ENCODE measurements at regions not wholly inside any gene's neighbourhood (a gene's known extent, or its start where the extent isn't known, plus 50 kb on each side); places are given as distances from the start of the nearest gene placed in this dataset.
"Not testable (repeated sequence)": the region's sequence is repeated elsewhere in the genome, so short reads cannot be mapped to it uniquely, and the experiment has no call there.

DNA sequence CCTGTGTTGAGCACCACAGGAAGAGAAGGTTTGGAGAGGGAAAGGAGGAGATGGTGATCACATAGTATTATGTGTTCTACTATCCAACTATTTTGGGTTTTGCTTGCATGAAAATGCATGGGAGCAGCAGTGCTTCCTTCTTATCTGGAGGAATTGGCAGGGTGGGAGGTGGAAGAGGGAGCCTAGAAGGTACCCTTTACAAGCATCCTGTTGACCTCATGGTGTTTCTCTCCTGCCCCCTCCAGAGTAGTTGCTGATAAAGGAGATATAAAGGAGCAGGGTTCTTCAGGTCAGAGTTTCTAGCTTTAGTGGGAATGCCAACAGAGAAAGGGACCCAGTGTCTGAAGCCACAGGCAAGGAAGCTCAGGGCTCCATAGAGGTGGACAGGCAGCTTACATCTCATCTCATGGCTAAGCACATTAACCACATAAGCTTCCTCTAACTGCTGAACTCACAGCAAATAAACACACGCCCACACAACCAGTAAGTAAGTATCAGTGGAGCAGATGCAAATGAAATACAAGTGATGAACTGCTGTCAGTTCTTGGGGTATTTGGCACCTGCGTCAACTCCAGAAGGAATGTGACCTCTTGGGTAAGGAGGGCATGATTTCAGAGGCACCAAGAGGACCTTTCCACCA is 174.2 kb upstream of the SLC38A2 start:
- no peak for DNase-seq

DNA sequence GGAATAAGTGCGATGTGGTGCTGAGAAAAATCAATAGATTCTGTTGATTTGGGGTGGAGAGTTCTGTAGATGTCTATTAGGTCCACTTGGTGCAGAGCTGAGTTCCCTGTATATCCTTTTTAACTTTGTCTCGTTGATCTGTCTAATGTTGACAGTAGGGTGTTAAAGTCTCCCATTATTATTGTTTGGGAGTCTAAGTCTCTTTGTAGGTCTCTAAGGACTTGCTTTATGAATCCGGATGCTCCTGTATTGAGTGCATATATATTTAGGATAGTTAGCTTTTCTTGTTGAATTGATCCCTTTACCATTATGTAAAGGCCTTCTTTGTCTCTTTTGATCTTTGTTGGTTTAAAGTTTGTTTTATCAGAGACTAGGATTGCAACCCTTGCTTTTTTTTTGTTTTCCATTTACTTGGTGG is 170.8 kb upstream of the SLC38A2 start:
- not testable (repeated sequence) for DNase-seq

DNA sequence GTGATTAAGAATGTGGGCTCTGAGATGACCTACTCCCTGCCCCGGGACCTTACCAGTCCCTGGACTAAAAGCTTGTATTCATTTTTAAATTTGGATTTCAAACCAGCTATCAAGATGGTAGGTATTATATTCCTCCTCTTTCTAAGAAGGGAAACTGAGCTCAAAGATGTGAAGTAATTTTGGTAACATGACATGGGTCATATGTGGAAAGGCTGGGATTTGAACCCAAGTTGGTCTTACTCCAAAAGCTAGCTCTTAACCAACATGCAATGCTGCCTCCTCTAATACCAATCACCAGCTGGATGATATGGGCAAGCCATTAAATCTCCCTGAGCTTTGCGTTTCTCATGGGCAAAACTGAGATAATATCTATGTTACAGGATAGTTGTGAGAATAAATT is 166.4 kb upstream of the SLC38A2 start:
- DNase-seq, result no peak

DNA sequence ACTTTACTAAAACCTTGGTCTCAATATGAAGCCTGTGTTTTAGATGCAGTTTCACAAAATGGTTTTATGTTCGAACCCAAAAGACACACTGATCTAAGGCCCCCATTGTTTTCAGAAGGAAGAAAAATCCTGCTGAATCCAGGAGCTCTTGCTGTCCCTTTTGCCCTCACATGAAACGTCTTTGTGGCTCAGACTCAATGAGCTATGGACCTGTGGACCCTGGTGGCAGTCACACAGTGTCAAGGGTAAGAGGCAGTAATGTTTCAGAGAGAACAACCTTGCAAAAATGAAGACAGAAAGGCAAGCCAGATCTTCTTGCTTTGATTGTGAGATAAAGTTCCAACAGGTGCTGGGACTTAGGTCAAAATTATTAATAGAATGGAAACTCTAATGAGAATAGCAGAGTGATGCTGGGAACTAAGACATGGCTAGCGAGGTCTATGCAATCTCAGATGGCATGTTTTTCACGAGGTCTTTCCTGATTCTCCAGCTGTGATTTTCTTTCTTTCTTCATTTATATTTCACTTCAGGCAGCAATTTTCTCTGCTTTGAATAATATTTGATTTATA is 164.9 kb upstream of the SLC38A2 start:
- no peak for DNase-seq

DNA sequence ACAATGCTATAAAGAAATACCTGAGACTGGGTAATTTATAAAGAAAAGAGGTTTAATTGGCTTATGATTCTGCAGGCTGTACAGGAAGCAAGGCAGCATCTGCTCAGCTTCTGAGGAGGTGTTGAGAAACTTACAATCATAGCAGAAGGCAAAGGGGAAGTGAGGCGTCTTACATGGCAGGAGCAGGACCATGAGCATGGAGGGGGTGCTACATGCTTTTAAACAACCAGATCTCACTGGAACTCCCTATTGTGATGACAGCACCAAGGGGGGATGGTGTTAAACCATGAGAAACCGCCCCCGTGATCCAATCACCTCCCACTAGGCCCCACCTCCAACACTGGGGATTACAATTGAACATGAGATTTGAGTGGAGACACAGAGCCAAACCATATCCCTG is 163.7 kb upstream of the SLC38A2 start:
- not testable (repeated sequence) for DNase-seq

DNA sequence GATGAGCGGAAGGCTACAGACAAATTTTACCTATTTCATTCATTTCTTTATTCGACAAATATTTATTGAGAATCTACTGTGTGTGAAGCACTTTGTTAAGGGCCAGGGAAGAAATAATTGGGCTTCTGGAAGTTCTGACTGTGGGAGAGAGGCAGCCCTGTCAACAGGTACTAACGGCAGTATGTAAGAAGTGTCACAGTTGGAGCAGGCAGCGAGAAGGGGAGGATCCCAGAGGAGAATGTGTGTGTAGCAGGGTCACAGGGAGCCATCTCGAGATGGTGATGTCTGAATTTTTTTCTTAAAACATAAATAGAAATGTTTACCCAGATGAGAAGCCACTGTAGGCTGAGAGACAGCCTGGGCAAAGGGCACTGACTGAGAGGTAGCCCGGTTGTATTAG is 163.3 kb upstream of the SLC38A2 start:
- no peak for DNase-seq

DNA sequence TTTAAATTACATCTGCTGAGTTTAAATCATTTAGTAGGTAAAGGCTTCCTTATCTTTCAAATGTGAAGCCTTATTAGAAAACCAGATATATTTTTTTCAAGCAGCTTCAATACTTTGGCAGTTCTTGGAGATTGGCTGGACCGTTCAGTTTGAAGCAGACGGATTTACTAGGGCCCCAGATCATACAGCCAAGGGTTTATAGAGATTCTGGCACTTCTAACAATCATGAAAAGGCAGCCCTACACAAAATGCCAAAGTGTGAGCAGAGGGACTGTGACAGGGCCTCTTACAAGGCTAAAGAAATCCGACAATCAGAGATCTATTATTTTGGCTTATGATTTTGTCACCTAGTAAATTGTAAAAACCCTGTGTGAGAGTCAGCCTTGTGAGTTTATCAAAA is 162.8 kb upstream of the SLC38A2 start:
- no peak for DNase-seq

DNA sequence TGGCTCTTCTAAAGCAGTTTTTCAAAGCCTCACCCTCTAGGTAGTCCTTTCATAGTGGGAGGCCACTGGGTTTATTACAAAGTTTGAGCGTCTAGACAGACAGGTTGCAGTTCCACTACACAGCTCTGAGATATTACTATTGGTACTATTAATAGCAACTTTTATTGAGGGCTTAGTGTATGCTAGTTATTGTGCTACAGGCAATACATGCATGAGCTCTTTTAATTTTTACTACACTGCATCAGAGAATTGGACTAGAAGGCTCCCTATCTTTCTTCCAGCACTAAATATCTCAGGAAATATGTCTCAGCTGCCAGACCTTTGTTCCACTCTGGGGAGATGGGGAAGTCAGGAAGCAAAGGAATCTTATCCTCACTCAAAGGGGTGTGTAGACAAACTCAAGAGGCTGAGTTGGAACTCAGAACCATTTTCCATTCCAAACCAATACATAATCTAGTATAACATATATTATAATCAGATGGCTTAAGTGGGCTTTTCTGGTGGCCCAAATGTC is 161.8 kb upstream of the SLC38A2 start:
- DNase-seq, result no peak

DNA sequence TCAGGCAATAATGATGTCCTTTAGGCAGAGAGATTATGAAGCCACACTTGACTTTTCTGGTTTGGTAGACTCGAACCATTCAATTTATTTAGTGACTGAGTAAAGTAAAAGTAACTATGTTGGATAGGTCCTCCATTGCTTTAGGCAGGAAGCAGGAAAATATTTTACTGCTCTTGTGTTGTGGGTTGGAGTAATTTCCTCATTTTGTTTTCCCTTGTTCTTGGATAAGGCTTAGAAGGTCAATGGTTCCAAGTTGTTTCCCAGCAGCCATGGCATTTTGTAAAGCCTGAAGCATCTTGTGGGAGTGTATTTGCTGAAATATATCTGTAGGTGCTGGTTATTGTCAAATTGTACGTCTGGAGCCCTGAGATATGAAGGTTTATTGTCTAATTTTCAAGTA is 161.2 kb upstream of the SLC38A2 start:
- no peak for DNase-seq

DNA sequence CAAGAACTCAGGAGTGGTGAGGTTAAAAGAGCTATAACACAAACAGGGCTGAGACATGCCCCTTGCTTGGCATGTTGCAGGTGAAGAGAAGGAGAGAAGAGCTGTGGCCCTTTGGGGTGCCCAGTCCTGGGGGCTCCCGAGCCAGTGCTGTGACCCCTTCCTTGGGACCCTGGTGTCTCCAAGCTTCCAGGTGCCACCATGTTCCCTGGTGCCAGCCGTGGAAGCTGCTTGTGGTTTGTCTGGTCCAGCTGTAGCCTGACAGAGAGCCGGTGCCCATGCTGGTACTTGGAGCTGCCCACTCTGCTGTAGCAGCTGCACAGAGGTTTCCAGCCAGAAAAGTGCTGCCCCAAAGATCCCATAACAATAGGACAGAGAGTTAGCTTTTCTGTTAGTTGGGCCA is 159.2 kb upstream of the SLC38A2 start:
- no peak for DNase-seq

DNA sequence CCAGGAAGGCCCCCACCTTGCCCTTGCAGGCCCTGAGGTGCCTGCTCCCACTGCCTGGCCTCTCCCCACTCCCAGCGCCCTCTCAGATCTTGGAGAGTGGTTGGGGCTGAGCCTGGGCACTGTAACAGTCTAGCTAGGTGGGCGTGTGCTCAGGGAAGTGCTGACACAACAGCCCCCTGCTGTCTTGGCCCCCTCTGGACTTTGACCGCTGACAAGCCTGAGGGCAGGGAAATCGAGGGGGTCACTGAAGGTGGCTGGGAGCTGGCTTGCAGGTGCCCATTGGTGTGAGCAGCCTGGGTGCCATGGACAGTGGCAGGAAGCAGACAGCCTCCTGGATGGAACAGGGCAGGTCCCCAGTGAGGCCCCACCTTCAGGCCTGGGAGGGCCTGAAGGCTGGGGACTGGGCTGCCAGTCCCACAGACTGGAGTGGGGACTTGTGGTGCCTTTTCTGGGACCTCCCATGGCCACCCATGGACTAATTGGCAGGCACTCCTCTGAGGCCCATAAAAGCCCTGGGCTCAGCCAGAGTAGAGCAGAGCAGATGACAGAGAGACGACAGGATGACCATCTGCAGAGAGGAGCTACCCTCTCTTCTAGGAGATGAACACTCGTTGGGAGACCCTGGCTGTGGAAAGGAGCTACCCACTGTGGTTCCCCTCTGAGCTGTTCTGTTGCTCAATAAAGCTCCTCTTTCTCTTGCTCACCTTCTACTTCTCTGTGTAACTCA is 158.6 kb upstream of the SLC38A2 start:
- DNase-seq, result no peak

DNA sequence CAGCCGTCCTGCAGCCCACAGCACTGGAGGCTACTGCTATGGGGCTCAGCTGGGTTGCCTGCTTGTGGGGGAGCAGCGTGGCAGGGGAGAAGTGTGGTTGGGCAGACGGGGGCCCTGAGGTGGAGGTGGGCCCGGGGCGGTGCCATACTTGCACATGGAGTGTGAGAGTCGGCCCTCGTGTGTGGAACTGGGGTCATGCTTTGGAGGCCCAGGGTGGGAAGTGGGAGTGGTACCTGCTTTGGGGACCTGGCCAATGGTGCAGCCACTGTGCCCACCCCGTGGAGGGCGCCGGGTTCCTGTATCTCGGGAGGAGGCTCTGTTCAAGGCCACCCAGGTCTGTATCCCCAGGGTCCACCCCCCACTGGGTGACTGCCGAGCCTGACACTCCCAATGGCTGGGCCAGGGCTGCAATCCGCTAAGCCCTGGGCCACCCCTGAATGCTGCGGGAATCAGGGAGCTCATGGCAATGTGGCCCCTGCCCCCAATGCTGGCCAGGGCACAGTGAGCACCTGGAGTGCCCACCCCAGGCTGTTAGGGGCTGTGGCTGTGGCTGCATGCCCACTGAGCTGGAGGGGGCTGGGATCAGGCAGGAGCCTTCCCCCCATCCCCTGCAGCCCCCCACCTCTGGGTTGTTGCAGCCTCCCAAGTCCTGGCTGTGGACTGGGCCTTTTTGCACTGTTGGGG is 157.9 kb upstream of the SLC38A2 start:
- no peak for DNase-seq

DNA sequence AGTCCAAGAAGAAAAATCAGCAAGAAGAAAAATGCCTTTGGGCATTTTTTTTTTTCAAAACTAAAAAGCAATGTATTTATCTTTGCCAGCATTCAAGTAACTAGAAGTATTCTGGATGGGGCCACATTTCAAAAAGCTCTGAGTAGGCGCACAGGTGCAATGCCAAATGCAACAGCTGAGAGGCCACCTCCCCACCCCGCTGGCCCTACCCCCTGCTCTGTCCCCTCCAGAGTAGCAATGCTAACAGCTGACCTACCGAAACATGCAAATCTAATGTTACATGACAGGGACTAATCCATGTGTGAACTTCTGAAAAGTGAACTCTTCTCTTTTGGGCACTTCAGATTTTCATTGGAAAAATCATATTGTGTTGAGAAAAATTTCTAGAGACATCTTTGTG is 153.7 kb upstream of the SLC38A2 start:
- no peak for DNase-seq

DNA sequence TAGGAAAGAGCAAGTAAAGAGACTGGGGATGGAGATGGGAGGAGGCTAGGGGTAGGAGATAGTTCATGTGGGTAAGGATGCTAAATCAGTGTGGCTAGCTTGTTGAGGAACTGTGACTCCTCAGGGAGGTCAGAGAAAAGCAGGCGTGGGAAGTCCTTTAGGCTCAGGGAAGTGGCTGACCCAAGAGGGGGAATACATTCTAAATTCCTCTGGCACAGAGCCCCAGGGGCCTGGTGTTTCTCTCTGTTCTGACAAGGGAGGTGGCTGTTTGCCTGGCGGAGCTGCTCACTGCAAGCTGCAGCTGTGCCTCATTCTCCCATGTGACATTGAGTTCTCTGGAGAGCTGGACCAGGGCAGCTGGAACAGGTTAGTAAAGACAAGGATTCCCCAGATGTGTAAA is 152.2 kb upstream of the SLC38A2 start:
- no peak for DNase-seq

DNA sequence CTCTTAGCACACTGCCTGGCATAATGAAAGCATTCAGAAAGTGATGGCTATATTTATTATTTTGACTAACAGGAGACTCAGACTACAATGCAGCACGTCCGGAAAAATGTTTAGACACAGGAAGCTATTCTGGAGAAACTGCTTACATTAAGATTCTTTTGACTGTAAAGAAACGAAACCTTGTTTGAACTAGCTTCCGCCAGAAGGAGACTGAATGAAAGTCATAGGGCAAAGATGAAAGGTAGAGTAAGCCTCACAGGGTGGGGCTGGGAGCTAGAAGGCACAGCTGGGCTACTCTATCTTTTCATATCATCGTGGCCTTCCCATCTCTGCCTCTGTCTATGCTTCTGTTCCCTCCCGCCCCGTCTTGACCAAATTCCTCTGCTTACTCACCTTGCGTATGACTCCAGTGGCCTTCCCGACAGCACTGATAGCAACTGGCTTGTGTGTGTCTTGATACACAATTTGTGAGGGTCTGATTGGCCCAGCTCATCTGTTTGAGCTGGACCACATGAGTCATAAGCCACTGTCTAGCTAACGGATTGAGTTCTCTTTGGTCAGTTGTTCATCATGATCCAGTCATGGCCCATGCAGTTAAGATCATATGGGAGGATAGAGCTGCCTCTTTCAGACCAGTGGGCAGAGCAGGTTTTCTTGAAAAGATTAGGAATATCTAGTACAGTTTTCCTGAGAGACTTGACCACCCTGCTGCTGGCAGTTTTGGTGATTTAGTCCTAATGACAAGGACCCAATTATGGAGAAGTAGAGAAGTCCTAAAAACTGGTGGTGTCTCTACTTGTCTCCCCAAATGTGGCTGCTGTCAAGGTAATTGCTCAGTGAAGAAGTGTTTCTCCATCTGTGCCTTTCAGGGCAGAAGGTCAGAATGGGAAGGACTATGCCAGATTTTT is 151.5 kb upstream of the SLC38A2 start:
- no peak for DNase-seq

DNA sequence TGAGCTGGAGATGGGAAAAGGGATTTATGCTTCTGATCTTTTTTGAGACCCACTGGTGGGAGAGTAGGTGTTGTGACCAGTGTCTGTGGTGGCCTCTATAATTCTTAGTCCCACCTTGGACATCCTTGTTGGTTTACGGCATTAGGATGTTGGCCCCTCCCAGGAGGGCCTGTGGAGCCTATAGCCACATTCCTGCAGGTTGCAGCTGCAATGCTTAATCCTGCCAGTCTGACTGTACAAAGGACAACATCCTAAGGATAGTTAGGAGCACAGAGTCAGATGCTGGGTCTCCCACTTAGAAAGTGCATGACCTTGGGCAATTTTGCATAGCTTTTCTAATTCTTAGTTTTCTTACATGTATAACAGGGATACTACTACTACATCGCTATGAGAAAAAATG is 150.9 kb upstream of the SLC38A2 start:
- DNase-seq, result no peak

DNA sequence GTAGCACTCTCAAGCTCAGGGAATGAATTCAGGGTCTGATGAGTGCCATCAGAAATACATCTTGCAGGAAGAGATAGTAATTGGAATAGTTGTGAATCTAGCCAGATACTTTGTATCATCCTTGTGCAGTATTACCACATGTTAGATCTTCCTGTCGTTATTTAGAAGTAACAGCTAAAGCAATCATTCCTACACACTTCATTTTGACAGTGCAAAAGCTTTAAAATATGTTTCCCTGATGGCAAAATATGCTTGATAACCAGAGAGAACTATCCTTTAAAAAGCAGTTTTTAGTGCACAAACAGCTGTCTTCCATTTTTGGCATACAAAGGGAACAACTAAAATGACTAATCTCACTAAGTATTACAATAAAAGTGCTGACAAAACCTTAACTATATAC is 149.5 kb upstream of the SLC38A2 start:
- DNase-seq, result no peak

DNA sequence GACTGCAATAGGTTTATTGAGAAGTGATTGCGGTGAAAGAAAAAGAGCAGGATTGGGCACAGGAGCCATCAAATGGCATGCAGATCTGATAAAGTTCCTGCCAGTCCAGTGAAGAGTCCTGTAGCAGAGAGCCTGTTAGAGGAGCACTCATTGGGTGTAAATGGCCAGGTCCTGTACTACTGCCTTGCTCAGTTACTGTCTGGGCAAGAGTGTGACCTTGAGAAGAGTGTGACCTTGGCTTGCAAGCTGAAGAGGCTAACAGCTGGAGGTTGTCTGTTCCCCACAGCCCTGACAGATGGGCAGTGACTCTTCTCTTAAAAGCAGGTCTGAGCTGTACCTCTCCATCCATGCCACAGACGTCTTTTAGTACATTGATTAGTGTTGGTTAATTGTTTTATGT is 148.6 kb upstream of the SLC38A2 start:
- DNase-seq, result no peak

DNA sequence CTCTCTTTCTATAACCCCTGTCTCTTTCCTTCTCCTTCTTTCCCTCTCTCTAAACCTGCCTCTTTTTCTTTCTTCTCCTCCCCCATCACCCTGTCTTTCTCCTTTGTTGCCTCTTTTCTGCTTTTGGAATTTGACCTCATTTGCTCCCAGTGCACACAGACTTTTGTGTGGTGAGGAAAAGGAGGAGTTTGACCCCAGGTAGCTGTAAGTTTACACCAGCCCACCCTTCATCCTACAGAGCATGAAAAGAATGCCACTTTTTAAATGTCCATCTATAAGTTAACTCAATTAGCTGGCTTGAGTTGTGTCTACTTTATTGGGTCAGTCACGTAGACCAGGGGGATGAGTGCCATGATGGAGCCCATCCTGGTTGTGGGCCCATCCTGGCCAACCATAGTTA is 146.8 kb upstream of the SLC38A2 start:
- no peak for DNase-seq

DNA sequence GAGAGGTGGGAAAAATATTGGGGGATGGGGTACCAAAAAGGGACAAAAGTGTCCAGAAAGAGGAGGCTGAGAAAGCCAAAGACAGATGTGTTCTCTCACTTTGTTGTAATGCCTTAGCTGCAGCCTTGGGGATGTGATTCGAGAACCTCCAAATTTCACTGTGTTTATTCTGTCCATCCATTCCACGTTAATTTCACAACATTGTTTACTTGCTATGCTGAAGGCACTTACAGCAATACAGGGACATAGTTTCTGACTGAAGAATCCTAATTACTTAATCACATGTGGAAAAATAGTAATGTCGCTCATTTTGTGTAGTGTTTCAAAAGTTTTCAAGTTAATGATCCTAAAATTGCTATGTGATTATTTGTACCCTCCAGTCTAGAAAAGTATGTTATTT is 146.2 kb upstream of the SLC38A2 start:
- DNase-seq, result no peak

DNA sequence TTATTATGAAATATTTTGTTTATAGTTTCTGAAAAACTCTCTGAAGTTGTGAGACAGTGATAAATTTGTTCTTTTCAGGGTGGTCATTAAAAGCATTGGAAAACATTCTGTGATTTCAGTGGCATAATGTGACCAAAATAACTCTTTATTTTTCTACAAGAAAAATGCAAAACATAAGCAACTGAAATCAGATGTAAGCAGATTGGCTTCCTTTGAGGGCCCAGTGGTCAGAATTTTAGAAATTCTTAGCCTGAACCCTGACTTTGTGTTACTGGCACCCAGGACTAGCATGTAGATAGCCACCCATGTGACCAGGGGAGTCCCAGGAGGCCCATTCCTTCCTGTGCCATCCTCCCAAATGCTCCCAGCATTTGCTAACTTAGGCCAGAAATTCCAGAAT is 145.6 kb upstream of the SLC38A2 start:
- DNase-seq, result no peak

DNA sequence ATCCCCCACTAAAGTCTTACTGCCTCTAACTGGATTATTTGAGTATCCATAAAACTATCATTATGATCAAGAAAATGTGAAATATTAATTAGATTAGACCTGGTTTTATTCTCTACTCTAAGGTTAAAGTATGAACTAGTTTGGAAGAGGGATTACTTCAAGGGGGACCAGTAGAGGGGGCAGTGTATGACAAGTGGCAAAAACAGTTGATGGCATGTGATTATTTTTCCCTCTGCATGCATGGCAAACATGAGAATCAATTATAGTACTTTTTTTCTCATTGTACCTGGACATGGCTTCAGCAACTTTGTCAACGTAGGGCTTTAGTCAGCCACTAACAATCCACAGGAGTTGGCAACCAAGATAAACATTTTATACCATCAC is 145.0 kb upstream of the SLC38A2 start:
- DNase-seq, result no peak
